ENCODE measurements at regions not wholly inside any gene's neighbourhood (a gene's known extent, or its start where the extent isn't known, plus 50 kb on each side); places are given as distances from the start of the nearest gene placed in this dataset.

GRCh38 chr2:204109681-204110080 lies 173.1 kb downstream of the ICOS start:
- TF ChIP-seq CTCF (IDR thresholded peaks at IDR 0.05 in 2 of 3, conservative IDR thresholded peaks at IDR 0.05 in 1 of 3; ENCODE audit: borderline replicate concordance in 1 of 3, insufficient read depth in 1 of 3, low read depth in 2 of 3, low read length in 2 of 3): no peak
- TF ChIP-seq YY1 (IDR thresholded peaks at IDR 0.05; ENCODE audit: extremely low read depth, insufficient replicate concordance, low read depth, low read length): no peak
